Osteocyte (in vitro differentiated cells): ENCODE measurements at regions not wholly inside any gene's neighbourhood (a gene's known extent, or its start where the extent isn't known, plus 50 kb on each side); places are given as distances from the start of the nearest gene placed in this dataset.

Experiments
- DNase-seq: peaks from one replicate; pipeline ENCODE4 v3.0.0; 2021; ENCODE audit warnings: mixed read lengths; ENCODE audit not compliant: unreplicated experiment; ENCODE audit errors: extremely low spot score
- H3K27ac Mint-ChIP-seq: one replicate; pipeline ENCODE4 v1.8.0; 2021; ENCODE audit warnings: mild to moderate bottlenecking, mixed read lengths; ENCODE audit not compliant: unreplicated experiment
- H3K27me3 Mint-ChIP-seq: one replicate; pipeline ENCODE4 v1.8.0; 2021; ENCODE audit warnings: mixed read lengths; ENCODE audit not compliant: unreplicated experiment
- H3K36me3 Mint-ChIP-seq: one replicate; pipeline ENCODE4 v1.8.0; 2021; ENCODE audit warnings: mixed read lengths; ENCODE audit not compliant: unreplicated experiment
- H3K4me1 Mint-ChIP-seq: one replicate; pipeline ENCODE4 v1.8.0; 2021; ENCODE audit warnings: mixed read lengths; ENCODE audit not compliant: unreplicated experiment
- H3K4me3 Mint-ChIP-seq: one replicate; pipeline ENCODE4 v1.8.0; 2021; ENCODE audit warnings: mild to moderate bottlenecking, moderate library complexity, mixed read lengths; ENCODE audit not compliant: unreplicated experiment
- H3K9me3 Mint-ChIP-seq: one replicate; pipeline ENCODE4 v1.8.0; 2021; ENCODE audit warnings: mixed read lengths; ENCODE audit not compliant: unreplicated experiment
- CTCF ChIP-seq: fragments of 200-600 bp; sonication (generic); IDR thresholded peaks from 2 replicates; pipeline ENCODE4 v1.5.0; 2021; ENCODE audit warnings: antibody characterized with exemption, mild to moderate bottlenecking, moderate library complexity

GRCh38 chrX:128897621-128898020 is 625.7 kb downstream of the SMARCA1 start:
- Mint-ChIP-seq H3K27me3 (no peaks in the 10 kb centered on the region), H3K9me3 (no peaks in the 10 kb centered on the region), H3K4me1 (no peaks in the 10 kb centered on the region), H3K36me3 (no peaks in the 10 kb centered on the region), H3K4me3 (no peak overlapping the region), H3K27ac (no peak overlapping the region)
- TF ChIP-seq CTCF = no peak
- no peak for DNase-seq

- Mint-ChIP-seq H3K36me3 (no peaks in the 10 kb centered on the region), H3K27ac (no peak overlapping the region), H3K9me3 (peaks cover 13% of the 10 kb centered on the region), H3K27me3 (no peaks in the 10 kb centered on the region), H3K4me3 (no peak overlapping the region), H3K4me1 (no peaks in the 10 kb centered on the region)
- no peak for DNase-seq
- no peak for TF ChIP-seq CTCF
These were observed 631.7 kb downstream of the SMARCA1 start for GRCh38 chrX:128891554-128891953.

- Mint-ChIP-seq H3K36me3 (no peaks in the 10 kb centered on the region), H3K9me3 (peaks cover 13% of the 10 kb centered on the region), H3K4me3 (no peak overlapping the region), H3K27me3 (no peaks in the 10 kb centered on the region), H3K4me1 (no peaks in the 10 kb centered on the region), H3K27ac (no peak overlapping the region)
- DNase-seq = no peak
- TF ChIP-seq CTCF = no peak
These were observed 638.9 kb downstream of the SMARCA1 start for GRCh38 chrX:128884430-128884829.

- Mint-ChIP-seq H3K4me1 (no peaks in the 10 kb centered on the region), H3K27me3 (no peaks in the 10 kb centered on the region), H3K27ac (no peak overlapping the region), H3K36me3 (no peaks in the 10 kb centered on the region), H3K9me3 (peaks cover 13% of the 10 kb centered on the region), H3K4me3 (no peak overlapping the region)
- no peak for TF ChIP-seq CTCF
- DNase-seq = no peak
These were observed 639.6 kb downstream of the SMARCA1 start for GRCh38 chrX:128883650-128884049.

- no peak for TF ChIP-seq CTCF
- H3K27ac Mint-ChIP-seq = no peak overlapping the region
- peaks cover 7% of the 10 kb centered on the region for H3K9me3 Mint-ChIP-seq
- DNase-seq = no peak
- no peaks in the 10 kb centered on the region for H3K27me3 Mint-ChIP-seq
- H3K4me1 Mint-ChIP-seq = no peaks in the 10 kb centered on the region
- H3K4me3 Mint-ChIP-seq = no peak overlapping the region
- H3K36me3 Mint-ChIP-seq = no peaks in the 10 kb centered on the region
These were observed 652.9 kb downstream of the SMARCA1 start for GRCh38 chrX:128870361-128870760.
